NCI-H460 (cell line): ENCODE measurements at regions not wholly inside any gene's neighbourhood (a gene's known extent, or its start where the extent isn't known, plus 50 kb on each side); places are given as distances from the start of the nearest gene placed in this dataset.

Experiments used
- DNase-seq: peaks from one replicate; pipeline ENCODE4 v3.0.0-alpha.2; 2016; ENCODE audit warnings: low read depth; ENCODE audit errors: extremely low read depth

DNA sequence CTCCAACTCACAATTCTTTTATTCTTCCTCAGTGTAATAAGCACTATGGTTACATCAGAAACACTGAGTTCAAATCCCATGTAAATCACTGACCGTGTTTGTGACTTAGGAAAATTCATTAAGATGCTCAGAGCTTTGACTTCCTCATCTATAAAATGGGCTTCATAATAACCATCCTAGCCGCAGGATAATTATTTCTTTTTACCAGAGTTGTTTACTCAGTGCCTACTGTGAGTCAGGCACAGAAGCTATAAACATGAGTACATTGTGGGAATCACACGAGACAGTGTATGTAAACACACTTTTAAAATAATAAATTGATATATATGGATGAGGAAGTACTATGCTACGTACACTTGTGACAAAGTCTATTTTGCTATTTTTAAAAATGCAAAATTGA, 296.3 kb upstream of the TENM3 start:
- DNase-seq, result no peak

- DNase-seq, result no peak
These were observed 294.3 kb upstream of the TENM3 start for GRCh38 chr4:181948839-181949382.

GRCh38 chr4:181949704-181950312, 293.4 kb upstream of the TENM3 start:
- no peak for DNase-seq

DNA sequence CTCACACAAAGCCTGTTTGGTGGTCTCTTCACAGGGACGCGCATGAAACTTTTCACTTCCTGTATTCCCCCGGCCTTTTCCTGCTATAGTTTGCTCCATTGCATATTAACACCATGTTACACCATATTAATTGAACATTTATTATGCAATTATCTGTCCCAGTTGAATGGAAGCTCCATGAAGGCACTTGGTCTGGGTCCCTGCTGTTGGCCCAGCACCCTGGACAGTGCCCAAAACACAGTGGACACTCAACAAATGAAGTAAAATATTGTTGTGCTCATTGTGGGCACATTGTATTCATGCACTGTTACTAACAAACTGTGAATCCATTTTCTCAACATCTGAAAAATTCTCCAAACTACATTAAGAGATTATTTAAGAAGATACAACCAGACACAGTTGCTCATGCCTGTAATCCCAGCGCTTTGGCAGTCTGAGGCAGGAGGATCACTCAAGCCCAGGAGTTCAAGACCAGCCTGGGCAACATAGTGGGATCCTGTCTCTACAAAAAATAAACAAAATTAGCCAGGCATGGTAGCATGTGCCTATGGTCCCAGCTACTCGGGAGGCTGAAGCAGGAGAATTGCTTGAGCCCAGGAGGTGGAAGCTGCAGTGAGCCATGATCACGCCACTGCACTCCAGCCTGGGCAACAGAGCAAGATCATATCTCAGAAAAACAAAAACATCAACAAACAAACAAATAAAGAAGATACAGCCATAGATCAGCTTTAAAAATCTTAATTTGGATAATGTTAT, 292.7 kb upstream of the TENM3 start:
- no peak for DNase-seq

DNA sequence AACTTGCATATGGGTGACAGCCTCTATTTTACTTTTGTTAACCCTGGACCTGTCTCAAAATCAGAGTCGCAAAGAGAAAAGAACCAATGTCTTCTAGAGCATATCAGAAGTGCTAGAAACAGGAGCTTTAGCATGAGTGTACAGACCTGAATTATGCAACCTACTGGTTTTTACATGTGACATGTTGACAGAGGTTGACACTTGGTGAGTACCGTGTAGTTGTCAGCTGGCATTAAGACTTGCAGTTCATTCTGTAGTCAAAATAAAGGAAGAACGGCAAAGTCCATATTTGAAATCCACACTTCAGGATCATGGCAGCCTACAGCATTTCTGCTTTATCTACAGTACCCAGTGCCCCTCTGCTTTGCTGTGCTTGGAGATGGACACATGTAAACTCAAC, 291.9 kb upstream of the TENM3 start:
- DNase-seq, result no peak

DNA sequence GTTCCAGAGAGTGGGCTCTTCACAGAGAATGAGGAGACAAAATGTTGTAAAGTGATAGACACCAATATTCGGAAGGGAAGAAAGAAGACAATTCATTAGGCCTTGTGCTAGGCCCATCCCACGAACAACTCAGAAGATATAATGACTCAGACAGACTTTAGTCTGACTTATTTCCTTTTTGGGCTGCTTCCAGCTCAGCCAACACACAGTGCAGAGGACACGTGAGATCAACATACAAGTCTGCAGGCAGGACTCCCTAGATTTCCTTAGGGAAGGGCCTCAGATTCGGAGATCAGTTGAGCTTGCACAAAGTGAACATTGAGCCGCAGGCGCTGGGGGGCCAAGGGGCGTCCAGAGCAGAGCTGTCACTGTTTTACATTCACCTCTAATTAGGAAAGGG, 290.7 kb upstream of the TENM3 start:
- DNase-seq, result no peak

- no peak for DNase-seq
These were observed 286.7 kb upstream of the TENM3 start for GRCh38 chr4:181956512-181956911.

DNA sequence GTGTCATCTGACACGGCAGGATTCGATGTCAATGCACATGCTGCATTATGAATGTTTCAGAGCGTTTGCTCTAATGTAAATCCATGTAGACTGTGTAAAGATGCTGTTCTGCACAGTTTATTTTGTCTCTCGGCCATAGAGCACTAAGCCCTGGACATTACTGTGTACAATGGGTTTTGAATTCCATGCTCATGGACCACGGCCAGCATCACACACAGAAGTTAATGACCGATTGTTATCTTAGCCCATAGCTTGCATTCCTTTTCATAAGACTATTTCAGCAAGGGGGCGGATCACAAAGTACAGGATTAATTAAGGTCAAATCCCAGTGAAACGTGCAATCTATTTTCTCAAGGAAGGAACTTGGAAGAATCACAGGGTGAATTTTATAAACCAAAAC, 286.1 kb upstream of the TENM3 start:
- no peak for DNase-seq

- DNase-seq, result no peak
These were observed 284.8 kb upstream of the TENM3 start for GRCh38 chr4:181958446-181958845.

DNA sequence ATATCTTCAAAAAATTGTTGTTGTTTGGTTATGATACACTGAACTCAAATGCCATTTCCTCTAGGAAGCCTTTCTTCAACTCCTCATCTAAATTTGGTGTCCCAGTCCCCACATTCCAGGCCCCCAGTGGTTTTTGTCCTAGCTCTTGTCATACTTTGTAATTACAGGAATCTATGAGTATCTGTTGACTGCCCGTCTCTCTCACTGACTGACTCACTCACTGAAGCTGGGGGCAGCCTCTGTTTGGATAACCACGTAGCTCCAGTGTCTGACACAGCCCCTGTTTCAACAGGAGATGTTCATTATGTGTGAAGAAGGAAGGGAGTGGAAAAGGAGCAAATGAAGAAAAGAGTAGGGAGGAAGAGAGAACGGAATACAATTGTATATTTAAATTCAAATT, 284.1 kb upstream of the TENM3 start:
- peak; percentile 32 for DNase-seq

DNA sequence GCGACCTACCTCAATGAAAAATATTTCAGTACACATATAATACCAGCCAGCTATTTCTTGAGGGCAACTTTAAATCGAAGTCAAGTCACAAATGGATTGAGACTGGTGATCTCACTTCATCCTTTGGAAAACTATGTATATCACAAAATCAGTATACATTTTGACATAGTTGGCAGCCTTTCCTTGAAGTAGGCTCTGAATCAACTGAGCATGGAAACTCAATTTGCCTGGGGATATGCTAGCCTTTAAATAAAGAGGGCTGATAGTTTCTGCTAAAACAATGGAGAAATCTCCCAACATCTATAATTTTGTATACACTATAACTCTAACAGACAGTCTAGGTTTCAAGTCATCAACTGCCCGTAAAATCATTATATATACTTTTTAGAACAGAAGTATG, 282.8 kb upstream of the TENM3 start:
- no peak for DNase-seq

DNA sequence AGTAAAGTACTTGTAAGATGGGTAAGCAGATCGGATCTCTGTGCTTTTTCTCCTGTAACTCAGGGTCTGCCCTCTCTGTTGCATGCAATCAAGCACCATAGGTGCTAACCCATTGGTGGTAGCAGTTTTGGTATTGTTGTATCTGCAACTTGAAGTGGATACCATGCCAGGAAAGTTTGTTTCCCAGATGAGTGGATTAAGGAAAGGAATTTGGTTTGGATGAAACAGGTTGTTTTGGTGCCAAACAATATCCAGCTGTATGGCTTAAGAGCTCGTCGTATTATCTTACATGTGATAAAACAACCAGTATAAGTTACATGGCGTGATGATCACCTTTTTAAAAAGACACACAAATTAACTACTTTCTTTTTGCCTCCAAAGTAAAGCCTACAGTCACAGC, 280.9 kb upstream of the TENM3 start:
- no peak for DNase-seq

DNA sequence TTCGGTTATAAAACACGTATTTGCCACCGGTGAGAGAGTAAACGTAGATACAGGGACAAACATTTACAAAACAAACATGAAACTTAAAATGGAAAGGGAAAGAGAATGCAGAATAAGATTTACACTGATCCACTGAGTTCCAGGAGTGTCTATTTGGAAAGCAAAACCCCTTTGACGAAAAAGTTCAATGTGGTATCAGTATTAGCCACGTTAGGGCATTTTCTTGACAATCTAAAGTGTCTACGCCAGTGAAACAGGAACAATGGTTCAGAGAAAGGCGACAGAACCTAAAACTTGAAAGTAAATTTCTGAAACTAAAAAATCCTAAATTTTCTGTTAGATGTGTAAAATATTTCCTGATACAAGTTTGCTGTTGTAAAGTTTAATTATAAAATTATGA, 278.5 kb upstream of the TENM3 start:
- no peak for DNase-seq

DNA sequence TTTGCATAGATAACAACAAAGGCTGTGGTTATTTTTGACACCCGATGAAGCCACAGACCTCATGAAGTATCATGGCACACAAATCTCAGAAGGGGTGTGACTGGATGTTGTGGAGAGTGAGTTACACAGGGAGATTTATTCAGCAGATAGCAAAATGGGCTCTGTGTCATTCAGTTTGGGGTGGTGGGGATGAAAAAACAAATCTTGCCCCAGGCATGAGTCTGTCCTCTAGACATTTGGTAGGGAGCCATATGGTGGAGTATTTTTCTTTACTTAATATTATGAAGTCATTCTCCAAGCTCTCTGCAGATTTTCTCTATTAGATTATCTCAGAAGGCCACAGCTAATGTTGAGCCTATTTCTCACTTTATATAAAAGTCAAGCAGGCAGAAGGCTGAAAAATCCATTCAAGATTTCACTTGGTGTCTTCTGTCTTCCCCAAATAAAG, 277.1 kb upstream of the TENM3 start:
- DNase-seq, result no peak

DNA sequence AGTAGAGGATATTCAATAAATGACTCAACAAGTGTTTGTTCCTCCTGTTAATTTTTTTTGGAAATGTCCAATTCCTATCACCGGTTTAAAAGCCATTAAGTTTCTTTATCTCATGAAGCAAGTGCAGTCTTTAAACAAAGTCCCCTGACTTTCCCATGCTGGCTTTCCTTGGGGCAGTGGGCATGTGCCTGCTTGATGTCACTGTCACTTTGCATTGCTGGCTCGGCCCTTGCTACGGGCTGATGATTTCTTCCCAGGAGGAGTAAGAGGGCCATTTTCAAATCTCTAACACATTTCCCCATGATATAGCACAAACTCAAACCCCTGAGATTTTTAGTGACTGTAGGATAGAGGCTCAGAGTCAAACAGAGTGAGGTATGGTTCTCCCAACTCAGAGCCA, 275.8 kb upstream of the TENM3 start:
- no peak for DNase-seq

DNA sequence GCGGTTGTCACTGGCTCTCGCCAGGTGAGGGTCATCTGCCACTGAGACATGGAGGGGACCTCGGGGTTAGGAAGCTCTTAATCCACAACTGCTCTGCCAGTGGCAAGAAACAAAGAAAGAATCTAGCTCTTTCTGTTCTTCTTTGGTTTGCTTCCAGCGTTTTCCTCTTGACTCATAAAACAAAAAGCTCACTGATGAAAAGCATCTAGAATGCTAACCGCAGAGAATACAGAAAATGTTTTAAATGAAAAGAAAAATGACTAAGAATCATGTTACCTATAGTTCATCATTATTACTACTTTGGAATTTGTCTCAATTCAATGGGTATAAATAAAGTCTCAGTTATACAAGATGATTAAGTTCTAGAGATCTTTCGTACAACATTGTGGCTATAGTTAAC, 274.8 kb upstream of the TENM3 start:
- no peak for DNase-seq

DNA sequence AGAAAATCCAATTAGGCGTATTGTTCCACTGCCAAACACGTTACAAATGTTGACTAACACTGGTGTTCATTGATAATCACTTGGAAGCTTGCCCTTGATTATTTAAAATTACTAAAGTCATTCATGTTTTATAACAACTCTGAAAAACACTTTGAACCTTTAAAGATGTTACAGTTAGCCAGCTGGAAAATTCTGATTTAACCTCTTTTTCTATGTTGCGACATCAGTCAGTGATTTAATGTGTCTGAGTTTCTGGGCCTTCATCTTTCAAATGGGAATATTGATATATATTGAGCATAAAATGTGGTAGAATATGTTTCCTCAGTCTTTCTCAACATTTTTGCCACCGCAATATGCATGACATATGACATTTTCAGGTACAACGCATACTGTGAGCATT, 274.1 kb upstream of the TENM3 start:
- DNase-seq, result no peak

- DNase-seq, result no peak
These were observed 272.8 kb upstream of the TENM3 start for GRCh38 chr4:181970366-181970765.

- DNase-seq, result no peak
These were observed 271.8 kb upstream of the TENM3 start for GRCh38 chr4:181971411-181971810.

- no peak for DNase-seq
These were observed 271.2 kb upstream of the TENM3 start for GRCh38 chr4:181971973-181972372.

DNA sequence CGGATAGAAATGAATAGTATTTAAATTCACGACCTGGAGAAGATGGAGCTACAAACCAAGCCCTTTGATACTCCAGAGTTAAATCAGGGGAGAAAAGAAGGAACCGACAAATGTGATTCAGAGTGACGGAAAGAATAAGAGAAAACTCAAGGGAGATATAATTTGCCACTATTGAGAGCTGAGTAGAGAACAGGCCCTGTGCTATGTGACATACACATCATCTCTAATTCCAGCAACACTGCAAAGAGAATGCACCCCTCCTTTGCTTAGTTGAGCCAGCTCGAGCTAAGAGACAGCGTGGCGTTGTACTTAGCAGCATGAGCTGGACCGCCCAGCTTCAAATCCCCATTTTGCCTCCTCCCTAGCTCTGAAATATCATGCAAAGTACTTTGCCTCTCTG, 266.4 kb upstream of the TENM3 start:
- no peak for DNase-seq

- DNase-seq, result no peak
These were observed 260.8 kb upstream of the TENM3 start for GRCh38 chr4:181982437-181982836.
